ENCODE measurements at regions not wholly inside any gene's neighbourhood (a gene's known extent, or its start where the extent isn't known, plus 50 kb on each side); places are given as distances from the start of the nearest gene placed in this dataset.

GRCh38 chr3:106206613-106207012 is 337.8 kb upstream of the CBLB start:
- no peak for TF ChIP-seq CTCF (IDR thresholded peaks at IDR 0.05)
- no peaks in the 10 kb centered on the region for H3K9me3 ChIP-seq
- intact Hi-C loops (cut with DNase I; ENCODE audit: low total_unique reads) = no loop called here
- no peaks in the 10 kb centered on the region for H3K36me3 ChIP-seq
- H3K27me3 ChIP-seq = no peaks in the 10 kb centered on the region
- peaks cover 0 to 6% (median 0%) of the 10 kb centered on the region in 4 donors for H3K4me1 ChIP-seq
- no peak overlapping the region for H3K4me3 ChIP-seq
- no peak overlapping the region for H3K27ac ChIP-seq
- no peak for DNase-seq

- TF ChIP-seq CTCF (IDR thresholded peaks at IDR 0.05) = no peak
- no peak for DNase-seq
- H3K9me3 ChIP-seq = no peaks in the 10 kb centered on the region
- no peak overlapping the region for H3K27ac ChIP-seq
- intact Hi-C loops (cut with DNase I; ENCODE audit: low total_unique reads) = no loop called here
- no peaks in the 10 kb centered on the region for H3K27me3 ChIP-seq
- H3K4me3 ChIP-seq = no peak overlapping the region
- H3K4me1 ChIP-seq = peaks cover 0 to 6% (median 0%) of the 10 kb centered on the region in 4 donors
- H3K36me3 ChIP-seq = no peaks in the 10 kb centered on the region
Measured at GRCh38 chr3:106208251-106208650, 339.4 kb upstream of the CBLB start.

GRCh38 chr3:106208967-106209366 is 340.2 kb upstream of the CBLB start:
- Histone ChIP-seq H3K27me3 (no peaks in the 10 kb centered on the region), H3K4me1 (peaks cover 0 to 6% (median 0%) of the 10 kb centered on the region in 4 donors), H3K27ac (no peak overlapping the region), H3K9me3 (no peaks in the 10 kb centered on the region), H3K4me3 (no peak overlapping the region), H3K36me3 (no peaks in the 10 kb centered on the region)
- no peak for DNase-seq
- no peak for TF ChIP-seq CTCF (IDR thresholded peaks at IDR 0.05)
- intact Hi-C loops (cut with DNase I; ENCODE audit: low total_unique reads) = no loop called here

GRCh38 chr3:106209482-106209881 is 340.7 kb upstream of the CBLB start:
- H3K4me3 ChIP-seq = no peak overlapping the region
- H3K9me3 ChIP-seq = no peaks in the 10 kb centered on the region
- no peaks in the 10 kb centered on the region for H3K36me3 ChIP-seq
- DNase-seq = no peak
- H3K27me3 ChIP-seq = no peaks in the 10 kb centered on the region
- TF ChIP-seq CTCF (IDR thresholded peaks at IDR 0.05) = no peak
- no peak overlapping the region for H3K27ac ChIP-seq
- H3K4me1 ChIP-seq = peaks cover 0 to 6% (median 0%) of the 10 kb centered on the region in 4 donors
- intact Hi-C loops (cut with DNase I; ENCODE audit: low total_unique reads) = no loop called here

GRCh38 chr3:106210923-106211322 is 342.1 kb upstream of the CBLB start:
- no peaks in the 10 kb centered on the region for H3K27me3 ChIP-seq
- intact Hi-C loops (cut with DNase I; ENCODE audit: low total_unique reads) = no loop called here
- H3K4me3 ChIP-seq = no peak overlapping the region
- no peaks in the 10 kb centered on the region for H3K36me3 ChIP-seq
- no peak for TF ChIP-seq CTCF (IDR thresholded peaks at IDR 0.05)
- no peaks in the 10 kb centered on the region for H3K9me3 ChIP-seq
- DNase-seq = no peak
- H3K4me1 ChIP-seq = peaks cover 0 to 6% (median 0%) of the 10 kb centered on the region in 4 donors
- no peak overlapping the region for H3K27ac ChIP-seq

- Histone ChIP-seq H3K4me3 (no peak overlapping the region), H3K27ac (no peak overlapping the region), H3K9me3 (no peaks in the 10 kb centered on the region), H3K4me1 (peaks cover 0 to 6% (median 0%) of the 10 kb centered on the region in 4 donors), H3K36me3 (no peaks in the 10 kb centered on the region), H3K27me3 (no peaks in the 10 kb centered on the region)
- no peak for TF ChIP-seq CTCF (IDR thresholded peaks at IDR 0.05)
- no peak for DNase-seq
- intact Hi-C loops (cut with DNase I; ENCODE audit: low total_unique reads) = no loop called here
Measured at GRCh38 chr3:106212665-106213222, 343.9 kb upstream of the CBLB start.

Measured in tibial artery (tissue), 4 donors.